ENCODE measurements at regions not wholly inside any gene's neighbourhood (a gene's known extent, or its start where the extent isn't known, plus 50 kb on each side); places are given as distances from the start of the nearest gene placed in this dataset.

DNA sequence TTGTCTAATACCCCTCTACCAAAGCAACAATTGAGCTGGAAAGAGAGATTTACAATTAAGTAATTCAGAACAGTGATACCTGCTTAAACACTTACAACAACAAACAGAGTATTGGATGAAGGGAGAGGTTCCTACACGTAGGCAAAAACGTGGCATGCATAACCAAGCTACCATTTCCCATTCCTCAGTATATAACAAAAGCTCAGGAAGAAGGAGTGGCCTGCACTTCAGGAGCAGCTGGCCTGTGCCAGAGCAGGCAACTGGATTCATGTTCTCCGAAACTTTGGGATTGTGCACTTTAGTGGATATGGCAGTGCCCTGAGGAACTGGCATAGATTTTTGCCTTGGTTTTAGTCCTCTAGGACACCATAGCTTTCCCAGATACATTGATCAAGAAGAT is 630.2 kb upstream of the PCDH9 start:
- no peak for TF ChIP-seq POLR2A (IDR thresholded peaks at IDR 0.05)
- TF ChIP-seq, protein P1, sequence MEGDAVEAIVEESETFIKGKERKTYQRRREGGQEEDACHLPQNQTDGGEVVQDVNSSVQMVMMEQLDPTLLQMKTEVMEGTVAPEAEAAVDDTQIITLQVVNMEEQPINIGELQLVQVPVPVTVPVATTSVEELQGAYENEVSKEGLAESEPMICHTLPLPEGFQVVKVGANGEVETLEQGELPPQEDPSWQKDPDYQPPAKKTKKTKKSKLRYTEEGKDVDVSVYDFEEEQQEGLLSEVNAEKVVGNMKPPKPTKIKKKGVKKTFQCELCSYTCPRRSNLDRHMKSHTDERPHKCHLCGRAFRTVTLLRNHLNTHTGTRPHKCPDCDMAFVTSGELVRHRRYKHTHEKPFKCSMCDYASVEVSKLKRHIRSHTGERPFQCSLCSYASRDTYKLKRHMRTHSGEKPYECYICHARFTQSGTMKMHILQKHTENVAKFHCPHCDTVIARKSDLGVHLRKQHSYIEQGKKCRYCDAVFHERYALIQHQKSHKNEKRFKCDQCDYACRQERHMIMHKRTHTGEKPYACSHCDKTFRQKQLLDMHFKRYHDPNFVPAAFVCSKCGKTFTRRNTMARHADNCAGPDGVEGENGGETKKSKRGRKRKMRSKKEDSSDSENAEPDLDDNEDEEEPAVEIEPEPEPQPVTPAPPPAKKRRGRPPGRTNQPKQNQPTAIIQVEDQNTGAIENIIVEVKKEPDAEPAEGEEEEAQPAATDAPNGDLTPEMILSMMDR (IDR thresholded peaks at IDR 0.05): no peak

All from heart left ventricle (tissue), 13 donors.